Testis (tissue), 2 donors: ENCODE measurements at regions not wholly inside any gene's neighbourhood (a gene's known extent, or its start where the extent isn't known, plus 50 kb on each side); places are given as distances from the start of the nearest gene placed in this dataset.

Experiments used
- DNase-seq: peaks from one replicate; pipeline ENCODE4 v3.0.0-alpha.2; 2019
- H3K27ac ChIP-seq, 2 donors: fragments of 200-600 bp; sonication (generic); one replicate each; pipeline ENCODE4 v1.5.1; 2019
- H3K27me3 ChIP-seq: fragments of 200-600 bp; sonication (generic); one replicate; pipeline ENCODE4 v1.5.1; 2019
- H3K36me3 ChIP-seq: fragments of 200-600 bp; sonication (generic); one replicate; pipeline ENCODE4 v1.5.1; 2017; ENCODE audit warnings: low read depth; ENCODE audit errors: missing control alignments
- H3K4me1 ChIP-seq: fragments of 200-600 bp; sonication (generic); one replicate; pipeline ENCODE4 v1.5.1; 2019
- H3K4me3 ChIP-seq, 2 donors: fragments of 200-600 bp; sonication (generic); one replicate each; pipeline ENCODE4 v1.5.1; 2017 to 2019
- H3K9me3 ChIP-seq: fragments of 200-600 bp; sonication (generic); one replicate; pipeline ENCODE4 v1.5.1; 2017
- POLR2A ChIP-seq: fragments of 450-650 bp; IDR thresholded peaks from one replicate; pipeline ENCODE4 v1.6.1; 2017; ENCODE audit warnings: antibody characterized with exemption, mild to moderate bottlenecking, moderate library complexity
- WGBS, 2 donors: methylation state at CpG; one replicate each; pipeline ENCODE4 v1.1.5; 2018; 5-methylcytosine and 5-hydroxymethylcytosine counted together
- intact Hi-C: fragments of 100-400 bp; cut with DNase I; formaldehyde crosslinking; loops from one replicate; pipeline ENCODE4 v1.15.1; 2023; ENCODE audit warnings: low total_unique reads
- TF ChIP-seq, protein P1 (sequence below), 3 experiments: fragments of 450-650 bp in 2 of 3; fragments of 200-600 bp in 1 of 3; sonication (generic) in 1 of 3; IDR thresholded peaks; one replicate each; pipeline ENCODE4 v1.5.1; 2016 to 2019; ENCODE audit warnings: antibody characterized with exemption in 3 of 3, mild to moderate bottlenecking in 2 of 3, moderate library complexity in 1 of 3

DNA sequence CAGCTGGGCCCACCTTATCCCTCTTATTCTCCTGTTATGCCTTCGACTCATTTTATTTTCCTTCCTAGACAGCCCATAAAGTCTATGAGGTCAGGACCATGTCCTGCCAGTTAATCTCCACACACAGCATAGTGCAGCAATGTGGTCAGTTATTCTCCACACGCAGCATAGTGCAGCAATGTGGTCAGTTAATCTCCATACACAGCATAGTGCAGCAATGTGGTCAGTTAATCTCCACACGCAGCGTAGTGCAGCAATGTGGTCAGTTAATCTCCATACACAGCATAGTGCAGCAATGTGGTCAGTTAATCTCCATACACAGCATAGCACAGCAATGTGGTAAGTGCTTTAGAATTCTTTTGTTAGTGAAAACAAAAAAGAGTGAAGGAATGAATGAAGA is 77.8 kb downstream of the TEX36 start:
- 82 to 89% methylated on average over 4 of the region's 4 CpGs for WGBS, 2 donors
- Histone ChIP-seq H3K36me3 (no peaks in the 10 kb centered on the region), H3K4me1 (no peaks in the 10 kb centered on the region), H3K4me3 (no peak overlapping the region), H3K9me3 (no peaks in the 10 kb centered on the region), H3K27me3 (no peaks in the 10 kb centered on the region), H3K27ac (no peak overlapping the region)
- no peak for TF ChIP-seq POLR2A
- TF ChIP-seq, protein P1, sequence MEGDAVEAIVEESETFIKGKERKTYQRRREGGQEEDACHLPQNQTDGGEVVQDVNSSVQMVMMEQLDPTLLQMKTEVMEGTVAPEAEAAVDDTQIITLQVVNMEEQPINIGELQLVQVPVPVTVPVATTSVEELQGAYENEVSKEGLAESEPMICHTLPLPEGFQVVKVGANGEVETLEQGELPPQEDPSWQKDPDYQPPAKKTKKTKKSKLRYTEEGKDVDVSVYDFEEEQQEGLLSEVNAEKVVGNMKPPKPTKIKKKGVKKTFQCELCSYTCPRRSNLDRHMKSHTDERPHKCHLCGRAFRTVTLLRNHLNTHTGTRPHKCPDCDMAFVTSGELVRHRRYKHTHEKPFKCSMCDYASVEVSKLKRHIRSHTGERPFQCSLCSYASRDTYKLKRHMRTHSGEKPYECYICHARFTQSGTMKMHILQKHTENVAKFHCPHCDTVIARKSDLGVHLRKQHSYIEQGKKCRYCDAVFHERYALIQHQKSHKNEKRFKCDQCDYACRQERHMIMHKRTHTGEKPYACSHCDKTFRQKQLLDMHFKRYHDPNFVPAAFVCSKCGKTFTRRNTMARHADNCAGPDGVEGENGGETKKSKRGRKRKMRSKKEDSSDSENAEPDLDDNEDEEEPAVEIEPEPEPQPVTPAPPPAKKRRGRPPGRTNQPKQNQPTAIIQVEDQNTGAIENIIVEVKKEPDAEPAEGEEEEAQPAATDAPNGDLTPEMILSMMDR (IDR thresholded peaks at IDR 0.05): no peak
- intact Hi-C loops: no loop called here
- DNase-seq: no peak

DNA sequence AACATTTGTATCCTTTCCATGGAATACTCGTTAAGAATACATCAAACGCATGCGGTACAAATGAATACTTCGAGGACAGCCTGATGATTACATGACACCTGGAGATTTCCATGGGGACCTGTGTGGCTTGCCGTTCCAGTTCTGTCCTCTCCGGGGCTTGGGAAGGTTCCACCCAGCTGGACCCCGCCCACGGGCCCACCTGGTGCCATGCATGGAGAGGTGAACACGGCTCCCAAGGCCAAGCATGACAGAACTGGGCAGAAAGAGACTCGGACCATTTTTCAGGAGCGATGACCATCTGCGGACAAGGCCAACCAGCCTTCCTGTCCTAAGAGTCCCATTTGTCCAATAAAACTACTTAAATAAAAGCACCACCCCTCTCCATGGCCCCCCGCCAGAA is 80.1 kb downstream of the TEX36 start:
- H3K27ac ChIP-seq: no peak overlapping the region
- TF ChIP-seq, protein P1 (IDR thresholded peaks at IDR 0.05): no peak
- no peak for TF ChIP-seq POLR2A
- no peaks in the 10 kb centered on the region for H3K9me3 ChIP-seq
- no peak for DNase-seq
- WGBS, 2 donors: 85 to 89% methylated on average over 13 of the region's 13 CpGs
- H3K27me3 ChIP-seq: no peaks in the 10 kb centered on the region
- no peak overlapping the region for H3K4me3 ChIP-seq
- H3K36me3 ChIP-seq: no peaks in the 10 kb centered on the region
- intact Hi-C loops: no loop called here
- H3K4me1 ChIP-seq: no peaks in the 10 kb centered on the region

DNA sequence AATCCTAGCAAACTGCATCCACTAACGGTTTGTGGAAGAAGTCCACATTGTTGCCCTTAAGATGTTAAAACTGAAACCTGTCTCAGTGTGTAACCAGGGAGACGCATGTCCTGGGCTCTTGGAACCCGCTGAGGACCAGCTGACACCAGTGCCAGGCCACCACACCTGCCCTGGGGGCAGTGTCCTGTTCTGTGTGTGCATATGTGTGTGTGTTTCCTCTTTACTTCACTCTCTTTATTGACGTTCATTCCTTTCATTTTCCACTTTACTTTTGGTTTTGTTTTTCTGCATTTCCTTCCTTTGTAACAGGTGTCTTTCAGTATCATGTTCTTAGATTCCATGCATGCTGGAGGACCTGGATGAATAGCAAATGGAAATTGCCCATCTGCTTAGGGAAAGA is 83.8 kb downstream of the TEX36 start:
- no peak for DNase-seq
- intact Hi-C loops: no loop called here
- H3K27ac ChIP-seq: no peak overlapping the region
- no peaks in the 10 kb centered on the region for H3K36me3 ChIP-seq
- no peaks in the 10 kb centered on the region for H3K4me1 ChIP-seq
- TF ChIP-seq, protein P1 (IDR thresholded peaks at IDR 0.05): no peak
- no peak for TF ChIP-seq POLR2A
- no peaks in the 10 kb centered on the region for H3K27me3 ChIP-seq
- no peaks in the 10 kb centered on the region for H3K9me3 ChIP-seq
- 91 to 92% methylated on average over 4 of the region's 4 CpGs for WGBS, 2 donors
- H3K4me3 ChIP-seq: no peak overlapping the region

DNA sequence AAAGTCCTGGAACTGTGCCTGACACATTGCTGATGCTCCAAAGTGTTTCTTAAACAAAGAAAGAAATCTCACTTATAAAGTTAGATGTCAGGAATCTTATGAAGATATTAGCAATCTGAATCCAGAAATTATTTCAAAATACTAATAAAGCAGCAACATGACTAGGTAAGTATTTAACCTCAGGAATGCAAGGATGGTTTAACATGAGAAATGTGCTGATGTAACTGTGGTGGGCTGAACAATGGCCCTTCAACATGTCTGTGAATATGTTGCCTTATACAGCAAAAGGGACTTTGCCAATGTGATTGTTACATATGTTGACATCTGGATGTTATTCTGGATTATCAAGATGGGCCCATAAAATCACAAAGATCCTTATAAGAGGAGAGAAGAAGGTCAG is 87.1 kb downstream of the TEX36 start:
- H3K27me3 ChIP-seq: no peaks in the 10 kb centered on the region
- no peaks in the 10 kb centered on the region for H3K9me3 ChIP-seq
- no peaks in the 10 kb centered on the region for H3K36me3 ChIP-seq
- intact Hi-C loops: no loop called here
- no peak overlapping the region for H3K27ac ChIP-seq
- TF ChIP-seq, protein P1 (IDR thresholded peaks at IDR 0.05): no peak
- TF ChIP-seq POLR2A: no peak
- H3K4me1 ChIP-seq: no peaks in the 10 kb centered on the region
- H3K4me3 ChIP-seq: no peak overlapping the region
- DNase-seq: no peak

DNA sequence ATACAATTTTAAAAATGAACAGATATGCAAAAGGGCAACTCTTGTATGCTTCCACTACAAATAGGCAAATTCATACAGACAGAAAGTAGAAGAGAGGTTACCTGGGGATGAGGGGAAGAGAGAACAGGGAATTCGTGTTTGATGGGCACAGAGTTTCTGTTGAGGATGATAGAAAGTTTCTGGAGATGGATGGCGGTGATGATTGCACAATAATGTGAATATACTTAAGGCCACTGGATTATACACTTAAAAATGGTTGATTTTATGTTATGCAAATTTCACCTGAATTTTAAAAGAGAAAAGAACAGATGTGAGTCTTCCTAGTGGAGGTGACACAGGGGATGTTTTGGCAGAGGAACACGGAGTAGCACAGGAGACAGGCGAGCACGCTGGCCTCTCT is 89.3 kb downstream of the TEX36 start:
- no peak for DNase-seq
- no peak for TF ChIP-seq POLR2A
- TF ChIP-seq, protein P1 (IDR thresholded peaks at IDR 0.05): no peak
- H3K4me1 ChIP-seq: no peaks in the 10 kb centered on the region
- H3K36me3 ChIP-seq: no peaks in the 10 kb centered on the region
- no peaks in the 10 kb centered on the region for H3K27me3 ChIP-seq
- no peak overlapping the region for H3K27ac ChIP-seq
- H3K9me3 ChIP-seq: no peaks in the 10 kb centered on the region
- H3K4me3 ChIP-seq: no peak overlapping the region
- 85 to 86% methylated on average over 5 of the region's 5 CpGs for WGBS, 2 donors
- intact Hi-C loops: no loop called here
